GM23338 (cell line): ENCODE measurements at regions not wholly inside any gene's neighbourhood (a gene's known extent, or its start where the extent isn't known, plus 50 kb on each side); places are given as distances from the start of the nearest gene placed in this dataset.

ENCODE experiments used
- CREB1 ChIP-seq: fragments of 250-450 bp; sonication (Bioruptor Pico); IDR thresholded peaks from 2 replicates; pipeline ENCODE4 v1.5.0; 2020; ENCODE audit warnings: low read depth, mild to moderate bottlenecking, moderate library complexity
- EZH2 ChIP-seq: fragments of 200-600 bp; sonication (generic); IDR thresholded peaks from one replicate; pipeline ENCODE4 v1.8.0; 2017; ENCODE audit warnings: antibody characterized with exemption, mild to moderate bottlenecking, low read depth; ENCODE audit not compliant: unreplicated experiment
- EZH2phosphoT487 ChIP-seq: fragments of 200-600 bp; sonication (generic); IDR thresholded peaks from one replicate; pipeline ENCODE4 v1.8.1; 2018; ENCODE audit warnings: antibody characterized with exemption; ENCODE audit not compliant: unreplicated experiment
- JUNB ChIP-seq: IDR thresholded peaks from one replicate; pipeline ENCODE4 v1.6.1; 2016; ENCODE audit warnings: antibody characterized with exemption; ENCODE audit not compliant: unreplicated experiment
- POLR2AphosphoS5 ChIP-seq: IDR thresholded peaks from 2 replicates; pipeline ENCODE4 v1.6.1; 2016; ENCODE audit warnings: antibody characterized with exemption, low read depth
- TF ChIP-seq, protein P1 (sequence below), 2 experiments: fragments of 200-600 bp in 1 of 2; sonication (generic) in 1 of 2; conservative IDR thresholded peaks; 2 replicates each; pipeline versions ENCODE4 v1.5.1 to v1.6.1; 2016 to 2017; ENCODE audit warnings: antibody characterized with exemption in 2 of 2, low read depth in 2 of 2, mild to moderate bottlenecking in 2 of 2, moderate library complexity in 1 of 2
- TF ChIP-seq, protein P2 (sequence below): IDR thresholded peaks from one replicate; pipeline ENCODE4 v1.6.1; 2018; ENCODE audit warnings: antibody characterized with exemption; ENCODE audit not compliant: unreplicated experiment

DNA sequence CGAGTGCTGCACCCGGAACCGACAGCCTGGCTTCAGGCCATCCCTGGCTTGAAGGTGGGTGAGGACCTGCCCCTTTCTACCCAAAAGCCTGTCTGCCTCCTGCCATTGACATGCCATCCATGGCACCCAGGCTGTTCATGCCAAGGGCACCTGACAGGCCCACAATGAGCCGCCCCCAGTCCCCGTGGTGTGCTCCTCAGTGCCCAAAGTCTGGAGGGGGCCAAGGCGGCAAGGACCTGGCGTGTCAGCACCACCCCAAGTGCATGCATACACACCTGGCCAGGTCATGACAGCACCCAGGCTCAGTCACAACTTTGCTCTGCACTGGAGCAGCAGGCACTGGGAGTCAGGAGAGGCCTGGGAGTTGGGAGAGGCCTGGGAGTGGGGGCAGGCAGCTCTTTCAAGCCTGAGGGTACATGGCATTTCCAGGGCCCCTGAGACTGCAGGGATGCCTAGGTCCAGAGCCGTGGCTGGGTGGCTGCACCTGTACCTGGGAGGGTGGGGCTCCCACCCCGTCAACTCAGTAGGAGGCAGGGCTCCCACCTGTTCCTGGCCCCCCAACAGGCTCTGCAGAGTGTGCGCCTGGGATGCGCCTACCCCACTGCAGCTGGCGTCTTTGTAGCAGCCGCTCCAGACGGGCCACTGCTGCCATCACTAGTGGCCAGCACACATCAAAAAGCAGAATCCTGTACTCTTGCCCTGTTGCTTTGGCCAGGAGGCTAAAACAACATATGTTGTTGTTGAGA, 71.7 kb downstream of the ZNF467 start:
- TF ChIP-seq EZH2phosphoT487 (no peak), EZH2 (no peak), CREB1 (CRISPR knock-in tag) (no peak), POLR2AphosphoS5 (no peak), JUNB (no peak)
- TF ChIP-seq, protein P1, sequence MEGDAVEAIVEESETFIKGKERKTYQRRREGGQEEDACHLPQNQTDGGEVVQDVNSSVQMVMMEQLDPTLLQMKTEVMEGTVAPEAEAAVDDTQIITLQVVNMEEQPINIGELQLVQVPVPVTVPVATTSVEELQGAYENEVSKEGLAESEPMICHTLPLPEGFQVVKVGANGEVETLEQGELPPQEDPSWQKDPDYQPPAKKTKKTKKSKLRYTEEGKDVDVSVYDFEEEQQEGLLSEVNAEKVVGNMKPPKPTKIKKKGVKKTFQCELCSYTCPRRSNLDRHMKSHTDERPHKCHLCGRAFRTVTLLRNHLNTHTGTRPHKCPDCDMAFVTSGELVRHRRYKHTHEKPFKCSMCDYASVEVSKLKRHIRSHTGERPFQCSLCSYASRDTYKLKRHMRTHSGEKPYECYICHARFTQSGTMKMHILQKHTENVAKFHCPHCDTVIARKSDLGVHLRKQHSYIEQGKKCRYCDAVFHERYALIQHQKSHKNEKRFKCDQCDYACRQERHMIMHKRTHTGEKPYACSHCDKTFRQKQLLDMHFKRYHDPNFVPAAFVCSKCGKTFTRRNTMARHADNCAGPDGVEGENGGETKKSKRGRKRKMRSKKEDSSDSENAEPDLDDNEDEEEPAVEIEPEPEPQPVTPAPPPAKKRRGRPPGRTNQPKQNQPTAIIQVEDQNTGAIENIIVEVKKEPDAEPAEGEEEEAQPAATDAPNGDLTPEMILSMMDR (conservative IDR thresholded peaks at IDR 0.05; ENCODE audit: low read depth in 2 of 2), result no peak
- TF ChIP-seq, protein P2, sequence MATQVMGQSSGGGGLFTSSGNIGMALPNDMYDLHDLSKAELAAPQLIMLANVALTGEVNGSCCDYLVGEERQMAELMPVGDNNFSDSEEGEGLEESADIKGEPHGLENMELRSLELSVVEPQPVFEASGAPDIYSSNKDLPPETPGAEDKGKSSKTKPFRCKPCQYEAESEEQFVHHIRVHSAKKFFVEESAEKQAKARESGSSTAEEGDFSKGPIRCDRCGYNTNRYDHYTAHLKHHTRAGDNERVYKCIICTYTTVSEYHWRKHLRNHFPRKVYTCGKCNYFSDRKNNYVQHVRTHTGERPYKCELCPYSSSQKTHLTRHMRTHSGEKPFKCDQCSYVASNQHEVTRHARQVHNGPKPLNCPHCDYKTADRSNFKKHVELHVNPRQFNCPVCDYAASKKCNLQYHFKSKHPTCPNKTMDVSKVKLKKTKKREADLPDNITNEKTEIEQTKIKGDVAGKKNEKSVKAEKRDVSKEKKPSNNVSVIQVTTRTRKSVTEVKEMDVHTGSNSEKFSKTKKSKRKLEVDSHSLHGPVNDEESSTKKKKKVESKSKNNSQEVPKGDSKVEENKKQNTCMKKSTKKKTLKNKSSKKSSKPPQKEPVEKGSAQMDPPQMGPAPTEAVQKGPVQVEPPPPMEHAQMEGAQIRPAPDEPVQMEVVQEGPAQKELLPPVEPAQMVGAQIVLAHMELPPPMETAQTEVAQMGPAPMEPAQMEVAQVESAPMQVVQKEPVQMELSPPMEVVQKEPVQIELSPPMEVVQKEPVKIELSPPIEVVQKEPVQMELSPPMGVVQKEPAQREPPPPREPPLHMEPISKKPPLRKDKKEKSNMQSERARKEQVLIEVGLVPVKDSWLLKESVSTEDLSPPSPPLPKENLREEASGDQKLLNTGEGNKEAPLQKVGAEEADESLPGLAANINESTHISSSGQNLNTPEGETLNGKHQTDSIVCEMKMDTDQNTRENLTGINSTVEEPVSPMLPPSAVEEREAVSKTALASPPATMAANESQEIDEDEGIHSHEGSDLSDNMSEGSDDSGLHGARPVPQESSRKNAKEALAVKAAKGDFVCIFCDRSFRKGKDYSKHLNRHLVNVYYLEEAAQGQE, result no peak
